Heart left ventricle (tissue), 13 donors: ENCODE measurements at regions not wholly inside any gene's neighbourhood (a gene's known extent, or its start where the extent isn't known, plus 50 kb on each side); places are given as distances from the start of the nearest gene placed in this dataset.

Source experiments
- CTCF ChIP-seq, 12 donors: fragments of 200-600 bp; sonication (generic) in 4 of 12; IDR thresholded peaks; one replicate each; pipeline versions ENCODE4 v1.5.0 to v1.8.0; 2018 to 2022; ENCODE audit warnings: antibody characterized with exemption in 12 of 12, mild to moderate bottlenecking in 5 of 12
- POLR2A ChIP-seq, 2 donors: fragments of 450-650 bp; IDR thresholded peaks; one replicate each; pipeline ENCODE4 v1.6.1; 2017; ENCODE audit warnings: antibody characterized with exemption in 2 of 2, mild to moderate bottlenecking in 2 of 2, moderate library complexity in 2 of 2
- donor health status: ischemic (EF 13 %, LVEDD 7.1; RV severe dilation, severe dysfunction).
- donor health status: DM: no; HTN: yes; CAD: no.
- donor health status: DM: no; HTN: no; CAD: no.
- donor health status: ischemic (EF 25% LVEDD 6.9; RV normal size, moderate dysfunction).
- donor health status: ischemic (EF 25% LVEDD 5.7; RV mildly dilated, moderate dysfunction).
- donor health status: ischemic (EF 35%, LVEDD 5.7; RV mildly dilated, moderate dysfunction).
- donor health status: nonischemic (EF 11% LVEDD 7.7; RV severe dilation, severe dysfunction).
- donor health status: DM: yes; HTN: yes; CAD: no.
- donor health status: PGD.
- donor health status: ischemic (EF 29% LVEDD 5.4; RV normal size, mild dysfunction).
- donor health status: nonischemic (EF 23%, LVEDD 6.1; RV moderate dilation, normal function).

- TF ChIP-seq CTCF (IDR thresholded peaks at IDR 0.05) (no peak), POLR2A (IDR thresholded peaks at IDR 0.05) (no peak)
These were observed 267.6 kb downstream of the PLPP3 start for GRCh38 chr1:56311766-56312165.
